Naive thymus-derived CD4-positive, alpha-beta T cell (primary cell): ENCODE measurements at regions not wholly inside any gene's neighbourhood (a gene's known extent, or its start where the extent isn't known, plus 50 kb on each side); places are given as distances from the start of the nearest gene placed in this dataset.

ENCODE experiments used
- ATAC-seq: fragments of 150-1000 bp; cut with Tn5 transposase; 2 replicates; pipeline ENCODE4 v1.10.0; 2021; ENCODE audit warnings: mild to moderate bottlenecking, moderate library complexity
- CTCF ChIA-PET: fragments of 350-600 bp; sonication (Branson Sonifier 250); formaldehyde crosslinking; loops from one replicate; lab custom pipeline; 2021; ENCODE audit warnings: antibody characterized with exemption; lab: Charles Lee
- POLR2A ChIA-PET: fragments of 350-600 bp; sonication (Branson Sonifier 250); formaldehyde crosslinking; loops from one replicate; lab custom pipeline; 2021; ENCODE audit warnings: antibody characterized with exemption, inconsistent platforms; lab: Charles Lee
- DNase-seq, 9 donors: peaks; one replicate each; pipeline versions ENCODE4 v3.0.0 to v3.0.0-alpha.2; 2020 to 2022; ENCODE audit warnings: mixed read lengths in 1 of 9
- H3K27ac ChIP-seq: one replicate; pipeline ENCODE4 v1.7.0; 2013; ENCODE audit warnings: mild to moderate bottlenecking, low read depth, low read length, moderate library complexity
- H3K27me3 ChIP-seq, 2 donors: one replicate each; pipeline ENCODE4 v1.7.0; 2013; ENCODE audit warnings: low read length in 2 of 2, mild to moderate bottlenecking in 2 of 2, moderate library complexity in 2 of 2; ENCODE audit not compliant: control insufficient read depth in 2 of 2, insufficient read depth in 2 of 2
- H3K36me3 ChIP-seq, 3 experiments: 1 replicate in 2 of 3; 2 replicates in 1 of 3; pipeline ENCODE4 v1.7.0; 2013; ENCODE audit warnings: low read length in 3 of 3, mild to moderate bottlenecking in 3 of 3, moderate library complexity in 1 of 3; ENCODE audit not compliant: insufficient read depth in 3 of 3, control insufficient read depth in 2 of 3
- H3K4me1 ChIP-seq, 2 donors: one replicate each; pipeline ENCODE4 v1.7.0; 2013; ENCODE audit warnings: low read length in 2 of 2, mild to moderate bottlenecking in 2 of 2, moderate library complexity in 1 of 2; ENCODE audit not compliant: control insufficient read depth in 2 of 2, insufficient read depth in 2 of 2
- H3K4me3 ChIP-seq: 2 replicates; pipeline ENCODE4 v1.7.0; 2013; ENCODE audit warnings: mild to moderate bottlenecking, low read length
- H3K9me3 ChIP-seq, 3 experiments: 1 replicate in 2 of 3; 2 replicates in 1 of 3; pipeline ENCODE4 v1.7.0; 2013; ENCODE audit warnings: low read length in 3 of 3; ENCODE audit not compliant: control insufficient read depth in 2 of 3
- H3K27ac Mint-ChIP-seq, 9 donors: one replicate each; pipeline ENCODE4 v1.8.0; 2020 to 2022; ENCODE audit warnings: mixed read lengths in 9 of 9, mild to moderate bottlenecking in 8 of 9, moderate library complexity in 5 of 9, inconsistent platforms in 2 of 9
- H3K27me3 Mint-ChIP-seq, 5 donors: one replicate each; pipeline ENCODE4 v1.8.0; 2021 to 2022; ENCODE audit warnings: mixed read lengths in 5 of 5, mild to moderate bottlenecking in 1 of 5
- H3K36me3 Mint-ChIP-seq, 5 donors: one replicate each; pipeline ENCODE4 v1.8.0; 2020 to 2022; ENCODE audit warnings: mixed read lengths in 5 of 5, mild to moderate bottlenecking in 3 of 5, inconsistent platforms in 1 of 5
- H3K4me1 Mint-ChIP-seq, 7 donors: one replicate each; pipeline ENCODE4 v1.8.0; 2020 to 2022; ENCODE audit warnings: mixed read lengths in 7 of 7, mild to moderate bottlenecking in 3 of 7, inconsistent platforms in 1 of 7
- H3K4me3 Mint-ChIP-seq, 10 donors: one replicate each; pipeline ENCODE4 v1.8.0; 2020 to 2022; ENCODE audit warnings: mild to moderate bottlenecking in 10 of 10, mixed read lengths in 10 of 10, moderate library complexity in 6 of 10, inconsistent platforms in 2 of 10
- H3K9me3 Mint-ChIP-seq, 11 donors: one replicate each; pipeline ENCODE4 v1.8.0; 2020 to 2022; ENCODE audit warnings: mixed read lengths in 11 of 11, mild to moderate bottlenecking in 4 of 11, inconsistent platforms in 1 of 11, moderate library complexity in 1 of 11
- intact Hi-C, 2 donors: fragments of 100-400 bp; cut with micrococcal nuclease; formaldehyde crosslinking; loops; one replicate each; pipeline ENCODE4 v1.15.1; 2023

GRCh38 chr13:63190742-63191141 lies 1775.1 kb upstream of the PCDH20 start:
- ChIA-PET CTCF (interaction anchor here (0.6 kb wide), 1 partner anchor 1159 kb away, joined by 3 read pairs; no protein-coding TSS in a partner anchor), POLR2A (no interaction called here)
- Histone ChIP-seq H3K27ac (no peak overlapping the region), H3K27me3 (no peaks in the 10 kb centered on the region), H3K4me3 (no peak overlapping the region), H3K9me3 (no peaks in the 10 kb centered on the region), H3K4me1 (no peaks in the 10 kb centered on the region), H3K36me3 (no peaks in the 10 kb centered on the region)
- Mint-ChIP-seq H3K9me3 (peaks cover 0 to 23% (median 4%) of the 10 kb centered on the region in 11 donors), H3K27me3 (no peaks in the 10 kb centered on the region), H3K36me3 (no peaks in the 10 kb centered on the region), H3K4me3 (no peak overlapping the region), H3K27ac (no peak overlapping the region), H3K4me1 (peaks cover 0 to 1% (median 0%) of the 10 kb centered on the region in 7 donors)
- intact Hi-C loops: no loop called here
- ATAC-seq: no peak
- DNase-seq: no peak

DNA sequence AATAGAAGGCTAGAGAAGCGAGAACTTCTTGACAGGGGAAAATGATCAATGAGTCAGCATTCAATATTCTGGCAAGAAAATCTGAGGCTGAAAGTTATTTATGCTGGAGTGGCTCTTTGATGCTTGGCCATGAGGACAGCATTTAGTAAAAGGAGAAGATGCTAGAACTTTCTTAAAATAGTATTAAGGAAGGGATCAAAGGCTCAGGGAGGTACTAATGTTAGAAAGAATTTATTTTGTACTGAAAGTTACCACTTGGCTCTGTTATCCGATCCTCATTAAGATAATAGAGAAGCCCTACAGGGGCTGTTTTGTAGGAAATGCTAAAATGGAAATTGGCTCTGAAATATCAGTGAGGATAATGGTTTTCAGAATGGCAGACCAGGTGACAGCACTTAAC lies 1774.6 kb upstream of the PCDH20 start:
- Mint-ChIP-seq H3K27me3 (no peaks in the 10 kb centered on the region), H3K27ac (no peak overlapping the region), H3K9me3 (peaks cover 0 to 18% (median 4%) of the 10 kb centered on the region in 11 donors), H3K4me3 (no peak overlapping the region), H3K4me1 (peaks cover 0 to 1% (median 0%) of the 10 kb centered on the region in 7 donors), H3K36me3 (no peaks in the 10 kb centered on the region)
- ChIA-PET CTCF (no interaction called here), POLR2A (no interaction called here)
- ATAC-seq (no peak), DNase-seq (no peak)
- H3K27me3 ChIP-seq: no peaks in the 10 kb centered on the region
- H3K9me3 ChIP-seq: no peaks in the 10 kb centered on the region
- no peak overlapping the region for H3K4me3 ChIP-seq
- no peaks in the 10 kb centered on the region for H3K36me3 ChIP-seq
- no peak overlapping the region for H3K27ac ChIP-seq
- H3K4me1 ChIP-seq: no peaks in the 10 kb centered on the region
- intact Hi-C loops: no loop called here

- Histone ChIP-seq H3K4me1 (no peaks in the 10 kb centered on the region), H3K9me3 (no peaks in the 10 kb centered on the region), H3K27ac (no peak overlapping the region), H3K27me3 (no peaks in the 10 kb centered on the region), H3K4me3 (no peak overlapping the region), H3K36me3 (no peaks in the 10 kb centered on the region)
- H3K27me3 Mint-ChIP-seq: no peaks in the 10 kb centered on the region
- no peak overlapping the region for H3K4me3 Mint-ChIP-seq
- H3K27ac Mint-ChIP-seq: no peak overlapping the region
- ChIA-PET POLR2A (no interaction called here), CTCF (no interaction called here)
- DNase-seq (no peak), ATAC-seq (no peak)
- no peaks in the 10 kb centered on the region for H3K36me3 Mint-ChIP-seq
- peaks cover 0 to 1% (median 0%) of the 10 kb centered on the region in 7 donors for H3K4me1 Mint-ChIP-seq
- H3K9me3 Mint-ChIP-seq: peaks cover 0 to 16% (median 4%) of the 10 kb centered on the region in 11 donors
- intact Hi-C loops: no loop called here
Measured at GRCh38 chr13:63189712-63190111, 1774.1 kb upstream of the PCDH20 start.

GRCh38 chr13:63184693-63185092 lies 1769.0 kb upstream of the PCDH20 start:
- H3K27me3 Mint-ChIP-seq: no peaks in the 10 kb centered on the region
- ATAC-seq: no peak
- CTCF ChIA-PET: no interaction called here
- no peaks in the 10 kb centered on the region for H3K9me3 ChIP-seq
- intact Hi-C loops: no loop called here
- peaks cover 0 to 10% (median 5%) of the 10 kb centered on the region in 11 donors for H3K9me3 Mint-ChIP-seq
- no peak overlapping the region for H3K4me3 ChIP-seq
- no peak overlapping the region for H3K27ac ChIP-seq
- H3K27ac Mint-ChIP-seq: no peak overlapping the region
- H3K36me3 Mint-ChIP-seq: no peaks in the 10 kb centered on the region
- no peak for DNase-seq
- H3K4me3 Mint-ChIP-seq: no peak overlapping the region
- POLR2A ChIA-PET: no interaction called here
- no peaks in the 10 kb centered on the region for H3K4me1 ChIP-seq
- H3K4me1 Mint-ChIP-seq: no peaks in the 10 kb centered on the region
- H3K27me3 ChIP-seq: no peaks in the 10 kb centered on the region
- no peaks in the 10 kb centered on the region for H3K36me3 ChIP-seq

DNA sequence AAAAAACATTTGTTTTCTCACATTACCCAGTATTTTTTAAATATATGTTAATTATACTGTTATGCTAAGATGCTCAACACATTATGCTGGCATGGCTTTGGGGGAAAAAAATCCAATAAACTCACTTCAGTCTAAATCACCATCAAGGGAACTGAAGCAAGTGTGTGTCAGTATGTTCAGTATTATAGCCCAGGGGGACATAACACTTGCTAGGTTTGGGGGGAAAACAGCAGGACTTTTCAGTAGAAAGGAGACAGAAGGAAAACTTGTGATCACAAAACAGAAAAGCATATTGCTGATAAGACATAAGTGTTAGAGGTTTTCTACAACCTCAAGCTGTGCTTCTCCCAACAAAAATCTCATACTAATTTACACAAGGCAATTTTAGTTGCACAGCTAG lies 1759.9 kb upstream of the PCDH20 start:
- Mint-ChIP-seq H3K36me3 (no peaks in the 10 kb centered on the region), H3K27me3 (no peaks in the 10 kb centered on the region), H3K4me3 (no peak overlapping the region), H3K9me3 (peaks cover 4 to 20% (median 9%) of the 10 kb centered on the region in 11 donors), H3K4me1 (peaks cover 0 to 1% (median 0%) of the 10 kb centered on the region in 7 donors), H3K27ac (no peak overlapping the region)
- intact Hi-C loops: no loop called here
- CTCF ChIA-PET: no interaction called here
- no peak overlapping the region for H3K4me3 ChIP-seq
- DNase-seq (no peak), ATAC-seq (no peak)
- H3K9me3 ChIP-seq: peaks cover 0 to 4% (median 0%) of the 10 kb centered on the region in 3 experiments
- H3K27ac ChIP-seq: no peak overlapping the region
- no peaks in the 10 kb centered on the region for H3K4me1 ChIP-seq
- H3K27me3 ChIP-seq: no peaks in the 10 kb centered on the region
- POLR2A ChIA-PET: no interaction called here
- H3K36me3 ChIP-seq: no peaks in the 10 kb centered on the region

DNA sequence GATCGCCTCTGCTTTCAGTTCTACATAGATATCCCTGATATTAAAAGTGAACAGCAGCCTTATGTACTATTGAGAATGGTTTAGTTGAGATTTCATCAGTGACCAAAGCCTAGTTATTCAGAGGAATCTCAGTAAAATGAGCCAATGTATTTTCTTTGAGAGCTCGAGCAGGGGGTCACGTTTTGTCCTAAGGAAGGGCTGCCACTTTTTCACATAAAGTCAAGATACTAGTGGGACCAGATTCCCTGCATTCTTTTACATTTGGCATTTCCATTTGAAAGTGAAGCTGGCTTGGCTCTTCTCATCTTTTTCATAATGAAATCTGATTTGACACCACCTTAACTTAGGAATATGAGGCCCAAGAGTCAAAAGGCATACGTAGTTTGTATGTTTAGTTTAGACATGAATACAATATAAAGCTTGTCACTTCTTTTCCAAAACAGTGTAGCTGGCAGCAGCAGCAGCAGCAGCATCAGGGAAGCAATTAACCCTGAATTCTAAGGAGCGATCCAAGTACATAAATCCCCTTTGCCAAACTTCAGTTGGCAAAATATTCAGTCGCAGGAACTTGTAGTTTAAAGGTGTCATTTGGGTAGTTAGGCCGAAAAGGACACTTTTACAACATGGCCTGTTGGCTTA lies 1752.2 kb upstream of the PCDH20 start:
- H3K4me3 ChIP-seq: no peak overlapping the region
- ATAC-seq (no peak), DNase-seq (no peak)
- H3K27ac ChIP-seq: no peak overlapping the region
- H3K27me3 Mint-ChIP-seq: no peaks in the 10 kb centered on the region
- H3K4me3 Mint-ChIP-seq: no peak overlapping the region
- ChIA-PET POLR2A (no interaction called here), CTCF (no interaction called here)
- peaks cover 0 to 1% (median 0%) of the 10 kb centered on the region in 7 donors for H3K4me1 Mint-ChIP-seq
- H3K4me1 ChIP-seq: no peaks in the 10 kb centered on the region
- intact Hi-C loops: no loop called here
- no peaks in the 10 kb centered on the region for H3K9me3 ChIP-seq
- peaks cover 0 to 10% (median 1%) of the 10 kb centered on the region in 11 donors for H3K9me3 Mint-ChIP-seq
- no peaks in the 10 kb centered on the region for H3K36me3 ChIP-seq
- H3K36me3 Mint-ChIP-seq: no peaks in the 10 kb centered on the region
- no peak overlapping the region for H3K27ac Mint-ChIP-seq
- H3K27me3 ChIP-seq: no peaks in the 10 kb centered on the region

- DNase-seq (no peak), ATAC-seq (no peak)
- Histone ChIP-seq H3K4me3 (no peak overlapping the region), H3K27me3 (no peaks in the 10 kb centered on the region), H3K9me3 (no peaks in the 10 kb centered on the region), H3K27ac (no peak overlapping the region), H3K4me1 (no peaks in the 10 kb centered on the region), H3K36me3 (no peaks in the 10 kb centered on the region)
- ChIA-PET CTCF (no interaction called here), POLR2A (no interaction called here)
- Mint-ChIP-seq H3K4me3 (no peak overlapping the region), H3K36me3 (no peaks in the 10 kb centered on the region), H3K27me3 (no peaks in the 10 kb centered on the region), H3K4me1 (peaks cover 0 to 1% (median 0%) of the 10 kb centered on the region in 7 donors), H3K9me3 (peaks cover 0 to 13% (median 2%) of the 10 kb centered on the region in 11 donors), H3K27ac (no peak overlapping the region)
- intact Hi-C loops: no loop called here
Measured at GRCh38 chr13:63166345-63166744, 1750.7 kb upstream of the PCDH20 start.
